NCI-H2227 (cell line): ENCODE measurements at regions not wholly inside any gene's neighbourhood (a gene's known extent, or its start where the extent isn't known, plus 50 kb on each side); places are given as distances from the start of the nearest gene placed in this dataset.

Source experiments
- DNase-seq: peaks from one replicate; lab custom pipeline; 2025; ENCODE audit not compliant: unreplicated experiment; lab: John Stamatoyannopoulos, UW

DNA sequence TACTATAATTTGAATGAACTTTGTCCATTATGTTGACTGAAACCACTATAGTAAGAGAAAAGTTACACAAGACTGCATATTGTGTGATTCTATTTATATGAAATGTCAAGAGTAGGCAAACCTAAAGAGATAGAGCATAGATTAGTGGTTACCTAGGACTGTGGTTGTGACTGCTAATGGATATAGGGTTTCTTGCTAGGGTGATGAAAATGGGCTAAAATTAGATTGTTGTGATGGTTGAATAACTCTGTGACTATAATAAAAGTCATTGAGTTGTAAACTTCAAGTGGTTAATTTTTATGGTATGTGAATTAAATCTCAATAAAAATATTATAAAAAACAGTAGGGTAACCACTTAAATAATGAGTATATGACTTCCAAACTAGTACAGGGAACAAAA lies 142.9 kb upstream of the AHR start:
- no peak for DNase-seq

DNA sequence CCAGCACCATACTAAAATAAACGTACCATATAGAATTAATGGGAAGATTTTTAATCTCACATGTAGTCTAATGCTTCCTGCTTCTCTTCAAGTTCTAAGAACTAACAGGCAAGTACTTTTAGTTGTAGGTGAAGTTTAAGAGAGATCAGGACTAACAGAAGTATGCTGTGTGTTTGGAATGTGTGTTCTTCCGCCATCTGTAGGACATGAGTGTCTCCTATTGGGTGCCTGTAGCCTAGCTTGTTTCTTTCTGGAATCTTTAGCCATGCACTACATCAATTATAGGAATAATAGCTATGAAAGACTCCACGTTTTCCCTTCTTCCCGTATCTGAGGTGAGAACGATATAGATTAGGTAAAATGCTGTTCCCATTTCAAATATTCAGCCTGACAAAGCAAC lies 140.2 kb upstream of the AHR start:
- no peak for DNase-seq

DNA sequence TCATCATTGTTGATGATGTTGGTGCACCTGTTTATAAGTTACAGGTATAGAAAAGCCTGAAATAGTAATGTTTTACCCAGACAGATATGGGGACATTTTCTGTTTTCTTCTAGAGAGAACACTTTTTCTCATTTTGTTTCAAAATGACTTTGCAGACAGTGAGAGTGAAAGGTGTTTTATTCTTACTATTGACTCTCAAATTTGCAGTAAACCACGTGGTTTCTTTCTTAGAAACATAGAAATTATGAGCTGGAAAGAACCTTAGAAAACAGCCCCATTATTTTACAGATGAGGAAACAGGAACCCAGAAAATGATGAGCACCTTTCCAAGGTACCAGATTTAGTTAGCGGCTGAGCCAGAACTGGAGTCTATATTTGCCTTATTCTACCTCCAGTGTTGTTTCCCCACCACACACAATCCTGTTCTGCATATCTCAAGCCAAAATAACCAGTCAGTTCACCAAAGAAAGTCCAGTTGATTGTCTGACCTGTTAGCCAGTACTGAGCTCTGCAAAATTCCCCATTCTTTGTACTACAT lies 138.9 kb upstream of the AHR start:
- no peak for DNase-seq

DNA sequence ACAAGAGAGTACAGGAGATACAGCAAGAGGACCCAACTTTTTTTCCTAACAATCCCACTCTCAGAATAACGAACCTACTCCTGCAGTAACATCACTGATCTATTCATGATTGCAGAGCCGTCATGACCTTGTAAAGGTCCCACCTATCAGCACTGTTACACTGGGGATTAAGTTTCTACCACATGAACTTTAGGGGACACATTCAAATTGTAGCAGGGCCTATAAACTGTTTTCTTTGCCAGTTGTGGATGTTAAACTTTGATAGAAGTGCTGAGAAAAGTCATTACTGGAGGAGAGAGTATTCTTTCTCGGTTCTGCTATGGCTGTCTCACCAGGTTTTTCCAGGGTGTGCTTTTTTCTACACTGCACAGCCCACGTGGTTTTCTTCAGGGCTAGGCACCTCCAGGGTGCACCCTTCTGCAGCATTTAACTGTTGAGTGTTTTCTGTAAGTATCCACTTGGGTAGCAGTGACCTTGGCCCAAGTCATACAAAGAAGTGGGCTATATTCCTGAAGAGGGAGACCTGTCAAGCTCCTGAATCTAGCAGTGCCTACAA lies 131.6 kb upstream of the AHR start:
- DNase-seq = no peak

DNA sequence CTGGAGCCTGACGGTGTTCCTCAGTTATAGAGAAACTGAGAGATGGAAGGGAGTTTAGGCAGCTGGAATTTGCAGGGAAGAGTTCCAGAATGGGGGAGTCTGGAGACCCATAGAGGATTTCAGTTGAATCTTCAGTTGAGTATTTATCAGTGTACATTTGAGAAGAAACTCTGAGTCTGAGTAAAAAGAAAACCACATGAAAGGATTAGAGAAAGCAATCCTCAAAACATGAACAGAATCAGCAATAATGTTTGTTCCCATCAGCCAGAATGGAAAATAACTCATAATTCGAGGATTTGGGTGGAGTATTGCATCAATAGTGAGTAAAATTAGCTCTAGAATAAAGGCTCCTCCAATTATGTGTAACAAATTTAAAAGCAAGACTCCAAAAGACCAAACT lies 130.0 kb upstream of the AHR start:
- DNase-seq = no peak

DNA sequence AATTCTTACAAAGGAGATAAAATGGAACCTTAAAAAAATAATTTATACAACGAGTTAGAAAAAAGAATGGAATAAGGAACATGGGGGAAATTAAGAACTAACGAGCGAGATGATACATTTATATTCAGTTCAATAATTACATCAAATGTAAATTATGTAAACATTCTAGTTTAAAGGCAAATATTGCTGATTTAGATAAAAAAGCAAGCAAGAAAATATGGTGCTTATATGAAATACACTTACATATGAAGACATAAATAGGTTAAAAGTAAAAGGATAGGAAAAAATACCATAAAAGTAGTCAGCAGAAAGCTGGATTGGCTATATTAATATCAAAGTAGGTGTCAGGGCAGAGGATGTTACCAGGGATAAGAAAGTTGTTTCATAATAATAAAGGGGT lies 127.0 kb upstream of the AHR start:
- DNase-seq = no peak

DNA sequence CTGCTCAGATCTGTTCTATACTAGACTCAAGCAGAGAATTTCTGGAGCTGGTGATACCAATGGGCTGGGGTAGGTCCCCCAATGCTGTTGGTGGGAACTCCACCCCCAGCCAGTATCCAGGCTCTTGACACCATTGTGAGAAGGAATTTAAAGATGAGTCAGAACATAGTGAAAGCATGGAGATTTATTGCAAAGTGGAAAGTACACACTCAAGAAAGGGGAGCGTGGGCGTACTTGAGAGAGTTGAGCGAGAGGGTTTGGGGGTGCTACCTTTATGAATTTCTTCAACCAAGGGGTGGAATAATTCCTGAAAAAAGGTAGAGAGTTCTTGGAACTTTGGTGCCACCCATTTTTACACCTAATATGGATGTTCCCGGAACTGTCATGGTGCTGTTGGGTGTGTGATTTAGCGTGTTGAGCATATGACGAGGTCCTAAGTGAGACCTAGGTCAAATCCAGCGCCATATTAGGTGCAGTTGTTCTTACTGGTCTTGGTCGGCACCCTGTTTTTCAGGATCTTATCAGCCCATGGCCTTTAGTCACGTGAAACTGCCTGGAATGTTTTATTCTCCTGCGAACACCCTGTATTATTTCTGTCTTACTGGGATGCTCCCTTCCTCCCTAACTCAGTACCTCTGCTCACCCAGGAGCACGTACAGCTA lies 122.0 kb upstream of the AHR start:
- no peak for DNase-seq

DNA sequence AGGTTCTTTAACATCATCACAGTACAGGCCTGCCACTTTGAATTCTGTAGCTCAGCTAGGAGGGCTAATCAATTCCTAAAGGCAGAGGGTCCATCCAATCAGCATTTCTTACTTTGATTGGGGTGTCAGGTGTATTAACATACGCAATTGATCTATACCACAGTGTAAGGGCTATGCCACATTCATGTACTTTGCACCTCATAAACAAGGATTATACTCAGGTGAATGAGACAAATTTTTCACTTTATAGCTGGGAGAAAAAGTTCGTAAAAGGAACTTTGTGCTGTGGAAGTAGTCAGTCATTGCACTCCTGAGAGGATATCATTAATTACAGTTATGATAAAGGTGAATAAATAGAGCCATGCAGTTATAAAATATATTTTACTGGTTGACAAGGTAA lies 119.9 kb upstream of the AHR start:
- no peak for DNase-seq

DNA sequence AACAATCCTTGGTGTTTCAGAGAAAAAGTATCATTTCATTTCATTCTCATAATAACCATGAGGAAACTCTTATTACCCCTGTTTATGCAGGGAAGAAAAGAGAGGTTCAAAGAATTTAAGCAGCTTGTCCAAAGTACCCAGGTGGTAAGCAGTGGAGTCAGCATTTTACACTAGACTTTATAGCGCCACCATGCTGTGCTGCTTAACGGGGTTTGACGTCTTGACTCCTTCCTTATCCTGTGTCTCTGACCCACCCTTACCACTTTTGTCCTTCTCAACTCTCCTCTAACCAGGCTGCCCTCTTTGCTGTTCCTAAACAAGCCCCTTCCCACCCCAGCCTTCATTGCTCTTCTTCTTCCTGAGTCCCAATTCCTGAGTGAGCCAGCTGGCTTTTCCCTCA lies 117.0 kb upstream of the AHR start:
- DNase-seq = no peak

DNA sequence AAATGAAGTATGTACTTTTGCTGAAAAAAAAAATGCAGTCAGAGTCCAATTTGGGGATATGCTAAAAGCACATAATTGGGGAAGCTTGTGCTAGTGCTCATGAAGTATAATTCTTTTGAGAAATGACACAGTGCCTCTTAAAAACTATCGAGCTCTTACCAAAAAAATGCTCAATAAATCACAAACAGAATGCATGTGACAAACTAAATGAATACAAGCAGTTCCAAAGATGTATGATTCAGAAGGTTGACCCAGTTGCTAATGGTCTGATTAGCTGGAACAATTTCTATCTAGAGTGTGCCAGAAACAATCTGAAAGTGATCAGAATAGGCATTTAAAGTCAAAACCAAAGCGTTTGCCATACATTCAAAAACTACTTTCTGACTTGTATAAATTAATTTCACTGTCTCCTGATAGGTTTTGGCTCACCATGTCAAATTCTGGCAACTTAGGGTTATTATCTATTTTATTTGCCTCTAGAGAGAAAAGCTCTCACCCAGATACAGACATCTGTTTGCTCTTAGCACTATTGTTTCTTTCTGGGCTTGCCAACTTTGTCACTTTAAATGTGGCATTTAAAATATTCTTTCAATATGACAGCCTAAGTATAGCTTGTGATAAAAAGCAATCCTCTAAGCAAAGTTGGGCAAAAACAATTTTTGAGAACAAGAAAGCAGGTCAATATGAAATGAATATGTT lies 114.7 kb upstream of the AHR start:
- DNase-seq = no peak

DNA sequence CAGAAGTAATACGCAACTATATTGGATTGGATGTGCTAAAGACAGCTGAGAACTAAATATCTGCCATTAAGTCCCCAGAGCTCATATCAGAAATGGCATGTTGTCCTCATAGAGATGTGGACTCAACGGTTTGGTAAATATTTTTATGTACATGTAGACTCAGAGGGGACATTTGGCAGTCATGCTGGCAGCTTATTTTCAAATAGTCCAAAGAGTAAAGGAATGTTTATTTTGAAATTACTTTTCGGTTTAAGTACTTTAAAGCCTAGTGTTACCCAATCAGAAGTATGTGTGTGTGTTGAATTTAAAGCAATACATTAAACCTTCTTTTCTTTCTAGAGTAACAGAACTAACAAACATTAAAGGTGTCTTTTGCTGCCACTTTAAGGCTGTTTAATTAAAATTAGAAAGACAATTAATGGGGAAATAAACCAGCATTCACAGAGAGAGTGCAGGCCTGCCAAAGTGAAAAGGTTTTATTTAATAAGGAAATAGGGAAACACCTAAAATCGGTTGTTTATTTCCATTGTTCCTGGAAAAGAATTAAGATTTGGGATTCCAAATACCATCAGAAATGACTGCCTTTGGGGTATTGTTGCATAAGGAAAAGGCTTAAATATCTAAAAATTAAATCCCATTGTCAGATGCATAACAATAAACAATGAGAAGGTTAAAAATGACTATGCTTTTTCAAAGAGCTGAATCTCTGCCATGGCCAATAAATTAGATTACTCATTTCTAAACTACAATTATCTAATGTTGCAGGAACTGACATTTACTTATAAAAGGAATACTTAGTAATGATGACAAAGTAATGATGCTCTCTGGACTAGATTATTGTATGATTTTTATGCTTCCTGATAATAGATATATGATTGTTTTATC lies 113.4 kb upstream of the AHR start:
- no peak for DNase-seq

DNA sequence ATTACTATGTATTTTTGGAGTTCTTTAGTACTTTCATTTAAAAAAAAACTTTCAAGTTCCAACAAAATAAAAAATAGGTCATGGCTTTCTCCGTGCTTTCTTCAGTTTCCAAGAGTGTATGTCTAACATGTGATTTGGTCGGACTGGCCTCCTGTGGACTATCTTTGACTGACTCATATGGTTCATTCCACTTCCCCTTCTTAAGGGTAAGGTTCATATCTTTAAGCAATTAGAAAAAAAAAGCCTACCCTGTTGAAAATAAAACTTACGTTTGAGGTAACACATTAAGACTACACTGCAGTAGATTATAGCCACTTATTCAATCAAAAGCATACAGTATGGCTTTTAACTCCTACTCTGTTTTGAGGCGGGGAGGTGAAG lies 112.8 kb upstream of the AHR start:
- DNase-seq = no peak

DNA sequence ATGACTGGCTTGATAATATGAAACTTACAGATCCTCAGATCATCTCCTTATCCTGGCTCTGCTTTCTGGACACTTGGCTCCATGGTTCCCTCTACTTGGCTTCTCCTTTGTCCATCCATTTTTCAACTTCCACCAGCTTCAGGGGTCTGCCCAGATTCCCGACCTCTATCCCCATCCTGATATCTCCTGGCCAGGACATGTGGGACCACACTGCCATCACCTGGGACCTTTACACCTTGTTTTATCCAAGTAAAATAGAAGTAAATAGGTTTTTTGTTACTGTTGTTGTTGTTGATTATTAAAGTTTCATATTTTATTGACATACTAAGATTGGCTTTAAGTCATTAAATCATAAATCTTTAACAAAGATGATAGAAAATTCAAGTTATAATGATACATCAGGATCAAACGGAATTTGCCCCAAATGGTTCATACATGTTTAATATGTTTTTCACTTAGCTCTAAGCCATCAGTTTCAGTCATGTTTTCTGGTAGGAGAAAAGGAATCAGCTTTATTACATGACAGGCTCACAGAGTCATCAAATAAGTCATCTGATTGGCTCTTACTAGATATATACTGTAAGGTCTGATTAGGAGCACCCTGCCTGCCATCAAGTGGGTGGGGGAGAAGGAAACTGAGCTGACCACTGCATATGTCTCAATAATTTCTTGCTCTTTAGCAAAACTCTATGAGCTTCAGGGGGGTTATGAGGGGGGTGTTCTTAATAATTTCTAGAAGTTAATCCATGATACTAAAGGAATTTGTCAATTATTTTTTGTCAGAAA lies 111.5 kb upstream of the AHR start:
- DNase-seq = no peak

DNA sequence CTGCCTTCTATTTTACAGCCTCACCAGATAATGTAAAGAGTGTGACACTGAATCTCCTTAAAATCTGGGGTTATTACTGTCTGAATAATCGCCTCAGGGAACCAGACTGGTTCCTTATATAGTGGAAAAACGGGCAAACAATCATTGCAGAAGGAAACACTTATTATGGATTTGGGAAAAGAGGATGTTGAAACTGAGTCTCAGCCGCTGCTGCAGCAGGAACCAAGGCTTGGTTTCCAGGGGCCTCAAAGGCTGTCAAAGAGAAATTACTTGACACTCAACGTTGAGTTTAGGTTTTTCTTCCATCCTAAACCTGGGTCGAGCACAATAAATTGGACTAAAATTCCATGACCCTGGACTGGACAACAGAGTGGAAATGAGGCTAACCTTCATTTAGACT lies 103.8 kb upstream of the AHR start:
- DNase-seq = no peak

DNA sequence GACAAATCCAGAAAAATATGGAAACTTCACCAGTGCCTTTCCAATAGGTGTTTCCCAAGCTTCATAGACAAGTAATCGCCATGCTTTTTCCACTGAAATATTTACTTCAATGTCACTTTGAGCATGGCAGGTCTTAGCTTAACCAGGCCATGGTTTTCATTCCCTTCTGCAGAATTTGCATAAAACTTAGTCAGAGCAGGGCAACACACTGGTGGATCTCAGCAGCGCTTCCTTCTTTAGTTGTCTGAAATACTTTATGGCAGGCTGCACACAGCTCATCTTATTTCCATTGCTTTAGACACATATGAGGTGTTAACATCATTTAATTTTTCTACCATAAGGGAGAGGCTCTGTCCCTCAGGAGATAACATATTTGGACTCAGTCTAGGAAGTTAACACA lies 102.9 kb upstream of the AHR start:
- DNase-seq = no peak

DNA sequence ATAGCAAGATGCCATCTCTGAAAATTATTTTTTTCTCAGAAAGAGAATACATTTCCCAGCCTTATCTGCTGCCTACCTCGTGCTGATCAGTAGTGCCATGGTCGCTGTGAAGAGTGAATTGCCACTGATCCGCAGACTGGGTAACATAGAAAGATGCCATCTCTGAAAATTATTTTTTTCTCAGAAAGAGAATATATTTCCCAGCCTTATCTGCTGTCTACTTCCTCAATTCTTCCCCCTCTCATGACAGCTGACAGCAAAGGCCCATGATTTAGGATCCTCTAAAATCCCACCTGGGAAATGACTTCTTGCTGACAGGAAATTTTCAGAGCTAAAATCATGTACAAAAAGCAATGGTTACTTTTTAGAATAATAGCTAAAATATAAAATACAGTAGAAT lies 92.5 kb upstream of the AHR start:
- no peak for DNase-seq

DNA sequence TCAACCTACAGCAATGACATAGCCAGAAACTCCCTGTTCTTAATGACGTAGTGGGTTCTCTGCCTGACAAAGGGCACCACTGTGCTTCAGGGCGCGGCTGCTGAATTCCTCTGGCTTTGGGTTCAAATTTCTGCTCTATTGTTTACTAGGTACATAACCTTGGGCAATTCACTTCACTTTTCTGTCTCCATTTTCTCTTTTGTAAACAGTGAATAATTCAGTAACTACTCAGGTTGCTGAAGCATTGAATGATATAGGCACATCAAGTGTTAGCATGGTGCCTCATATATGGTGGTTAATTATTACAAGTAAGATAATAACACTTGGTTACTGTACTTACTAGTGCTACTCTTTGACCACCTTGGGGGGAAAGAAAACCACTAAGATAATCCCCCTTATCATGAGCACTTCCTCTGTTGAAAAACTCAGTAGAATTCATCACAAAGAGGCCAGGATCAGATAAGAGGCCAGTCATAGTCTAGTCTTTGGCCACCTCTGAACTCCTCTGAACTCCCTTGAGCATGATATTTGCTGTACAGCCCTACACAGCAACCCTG lies 92.0 kb upstream of the AHR start:
- DNase-seq = no peak

DNA sequence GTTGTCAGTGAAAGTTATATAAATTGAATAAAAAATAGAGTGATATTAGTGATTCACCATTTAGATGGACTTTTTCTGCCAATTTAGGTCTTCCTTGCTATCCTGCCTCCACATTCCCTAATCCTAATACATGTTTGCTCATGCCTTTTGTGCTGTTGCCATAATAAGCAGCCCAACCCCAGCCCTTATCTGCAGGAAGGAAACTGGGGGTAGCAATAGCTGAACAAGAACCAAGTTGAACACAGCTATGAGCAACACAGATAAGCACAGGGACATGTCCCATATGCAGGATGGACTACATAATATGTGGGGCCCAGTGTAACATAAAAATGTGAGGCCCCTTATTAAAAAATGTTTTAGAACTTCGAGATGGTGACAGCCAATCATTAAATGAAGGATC lies 91.2 kb upstream of the AHR start:
- no peak for DNase-seq

DNA sequence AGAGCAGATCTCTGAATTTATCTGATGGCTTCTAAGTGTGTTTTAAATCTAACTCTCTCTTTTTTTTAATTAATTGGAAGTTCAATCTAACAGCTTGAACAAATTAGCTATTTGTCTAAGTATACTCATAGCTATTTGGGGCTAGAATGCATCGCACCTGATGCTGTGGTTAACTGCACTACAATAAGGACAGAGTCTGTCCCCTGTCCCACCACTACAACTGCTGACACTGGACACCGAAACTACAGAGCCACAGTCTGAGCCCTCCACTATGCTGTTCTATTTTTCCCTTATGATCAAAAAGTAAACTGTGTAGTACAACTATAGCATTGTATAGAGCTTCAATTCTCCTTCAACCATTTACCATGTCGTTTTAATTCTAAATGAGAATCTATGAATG lies 89.4 kb upstream of the AHR start:
- no peak for DNase-seq

DNA sequence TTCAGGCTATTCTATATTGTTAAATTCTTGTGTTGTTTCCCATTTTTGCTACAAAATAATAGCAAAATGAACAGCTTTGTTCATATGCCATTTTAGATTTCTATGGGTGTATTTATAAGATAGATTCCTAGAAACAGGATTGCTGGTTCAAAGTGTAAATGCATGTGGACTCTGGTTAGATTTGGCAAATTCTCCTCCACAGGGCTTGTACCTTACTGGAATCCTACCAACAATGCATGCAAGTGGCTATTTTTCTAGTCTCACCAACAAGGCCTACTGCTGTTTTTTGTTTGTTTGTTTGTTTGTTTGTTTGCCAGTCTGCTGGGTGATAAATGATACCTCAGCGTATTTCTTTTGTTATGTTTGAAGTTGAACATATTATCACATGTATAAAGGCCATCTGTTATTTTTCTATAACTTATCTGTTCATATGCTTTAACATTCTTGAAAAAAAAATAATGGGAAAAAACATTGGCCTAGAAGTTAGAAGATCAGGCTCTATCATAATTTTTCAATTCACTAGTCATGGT lies 87.1 kb upstream of the AHR start:
- DNase-seq = no peak
